ENCODE measurements at regions not wholly inside any gene's neighbourhood (a gene's known extent, or its start where the extent isn't known, plus 50 kb on each side); places are given as distances from the start of the nearest gene placed in this dataset.

DNA sequence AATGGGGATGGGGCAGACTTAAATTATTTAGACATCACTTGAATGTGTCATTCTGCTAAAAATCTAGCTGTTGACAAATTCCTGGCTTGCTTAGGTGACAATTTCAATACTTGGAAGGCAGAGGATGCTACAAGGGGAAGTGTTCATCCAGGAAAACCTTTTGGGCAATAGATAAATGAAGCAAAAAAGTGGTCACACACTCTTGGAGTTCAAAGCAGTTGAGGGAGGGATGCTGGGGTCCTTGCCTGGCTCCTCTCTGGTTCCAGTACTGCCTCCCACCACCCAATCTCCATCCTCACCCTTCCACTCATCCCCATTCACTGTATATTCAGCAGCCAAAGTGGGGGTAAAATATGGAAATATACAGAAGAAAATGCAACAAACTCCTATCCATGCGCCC lies 52.6 kb upstream of the FRMD4B start:
- 92 to 97% (median 95%) methylated on average over 1 of the region's 1 CpG for WGBS, 3 donors
- Histone ChIP-seq H3K27me3 (ENCODE audit: control insufficient read depth in 3 of 3, insufficient read depth in 3 of 3, low read length in 3 of 3) (no peaks in the 10 kb centered on the region), H3K4me1 (ENCODE audit: control insufficient read depth in 3 of 3, insufficient read depth in 2 of 3, low read depth in 1 of 3, low read length in 2 of 3) (peaks cover 0 to 5% (median 0%) of the 10 kb centered on the region in 3 donors), H3K4me3 (ENCODE audit: low read depth in 1 of 3, low read length in 3 of 3) (no peak overlapping the region), H3K36me3 (ENCODE audit: control insufficient read depth in 3 of 3, insufficient read depth in 2 of 3, low read depth in 1 of 3, low read length in 3 of 3) (no peaks in the 10 kb centered on the region), H3K9me3 (ENCODE audit: control insufficient read depth in 2 of 2, insufficient read depth in 1 of 2, low read depth in 1 of 2, low read length in 1 of 2) (no peaks in the 10 kb centered on the region), H3K27ac (ENCODE audit: low read depth in 1 of 3, low read length in 2 of 3) (no peak overlapping the region)
- DNase-seq = no peak
- FAIRE-seq = no peak

DNA sequence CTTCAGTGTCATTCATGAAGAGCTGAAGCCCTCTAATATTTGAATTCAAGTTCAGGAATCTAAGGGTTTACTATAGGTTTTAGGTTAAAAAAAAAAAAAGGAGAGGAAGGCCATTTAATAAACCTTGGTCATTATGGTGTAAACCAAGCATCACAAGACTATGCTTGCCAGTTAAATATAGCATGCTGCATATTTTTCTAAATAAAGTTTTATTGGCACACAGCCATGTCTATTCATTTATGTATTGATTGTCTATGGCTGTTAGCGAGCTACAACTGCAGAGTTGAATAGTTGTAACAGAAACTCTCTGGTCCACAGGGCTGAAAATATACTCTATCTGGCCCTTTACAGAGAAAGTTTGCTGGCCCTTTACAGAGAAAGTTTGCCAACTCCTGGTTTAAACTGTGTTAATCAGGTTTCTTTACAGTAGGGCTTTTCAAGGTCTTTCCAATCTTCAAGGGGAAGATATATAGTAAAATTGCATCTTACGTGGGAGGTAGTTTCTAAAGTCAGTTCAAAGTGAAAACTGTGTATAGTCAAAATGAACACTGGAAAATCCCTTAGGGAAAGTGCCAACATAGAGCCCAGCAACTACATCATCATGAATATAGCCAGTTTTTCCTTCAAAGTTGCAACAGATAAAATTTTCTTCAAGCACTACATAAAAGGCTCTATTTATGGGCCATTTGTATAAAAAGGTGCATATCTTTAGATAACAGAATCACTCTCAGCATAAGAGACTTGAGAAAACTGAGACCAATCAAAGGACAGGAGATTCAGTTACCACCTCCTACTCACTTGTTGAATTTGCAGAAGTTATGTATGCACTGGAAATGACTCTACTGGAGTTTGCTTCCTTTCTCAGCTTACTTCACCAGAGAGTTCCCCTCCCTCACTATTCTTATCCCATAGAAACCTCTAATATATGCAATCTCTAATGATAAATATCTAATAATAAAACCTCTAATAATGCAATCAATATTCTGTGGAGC lies 49.7 kb upstream of the FRMD4B start:
- WGBS, 3 donors = 73 to 85% (median 80%) methylated on average over 2 of the region's 2 CpGs
- FAIRE-seq = no peak

More for the DNA sequence above, 49.7 kb upstream of the FRMD4B start:
- DNase-seq = no peak
- Histone ChIP-seq H3K4me3 (ENCODE audit: low read depth in 1 of 3, low read length in 3 of 3) (no peak overlapping the region), H3K4me1 (ENCODE audit: control insufficient read depth in 3 of 3, insufficient read depth in 2 of 3, low read depth in 1 of 3, low read length in 2 of 3) (no peaks in the 10 kb centered on the region), H3K27me3 (ENCODE audit: control insufficient read depth in 3 of 3, insufficient read depth in 3 of 3, low read length in 3 of 3) (no peaks in the 10 kb centered on the region), H3K36me3 (ENCODE audit: control insufficient read depth in 3 of 3, insufficient read depth in 2 of 3, low read depth in 1 of 3, low read length in 3 of 3) (no peaks in the 10 kb centered on the region), H3K27ac (ENCODE audit: low read depth in 1 of 3, low read length in 2 of 3) (no peak overlapping the region), H3K9me3 (ENCODE audit: control insufficient read depth in 2 of 2, insufficient read depth in 1 of 2, low read depth in 1 of 2, low read length in 1 of 2) (no peaks in the 10 kb centered on the region)

All from small intestine (tissue), 7 donors.